HG03575 (cell line): ENCODE measurements at regions not wholly inside any gene's neighbourhood (a gene's known extent, or its start where the extent isn't known, plus 50 kb on each side); places are given as distances from the start of the nearest gene placed in this dataset.
A peak's percentile ranks its signal among the peaks of the same experiment; 100 is the strongest.

Experiments
- ATAC-seq: cut with Tn5 transposase; IDR thresholded peaks from one replicate; pipeline ENCODE4 v1.9.1; 2021; ENCODE audit not compliant: unreplicated experiment, insufficient number of reproducible peaks, low FRiP score; ENCODE audit errors: extremely low read depth

DNA sequence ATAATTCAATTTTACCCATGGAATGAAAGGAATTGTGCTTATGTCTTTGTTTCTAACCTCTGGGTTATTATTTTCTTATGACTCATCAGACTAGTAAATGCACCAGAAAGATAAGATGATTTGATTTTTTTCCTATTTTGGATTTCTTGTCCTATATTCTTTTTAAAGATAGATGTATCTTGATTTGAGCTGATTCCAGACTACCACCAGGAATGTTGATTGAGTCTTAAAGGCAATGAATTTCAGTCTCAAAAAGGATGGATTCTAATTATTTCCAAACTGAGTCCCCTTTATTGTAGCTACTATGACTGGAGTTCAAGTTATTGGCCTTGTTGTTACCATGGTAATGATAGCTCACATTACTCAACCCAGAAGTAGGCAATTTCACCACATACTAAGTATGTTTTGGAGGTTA lies 95.8 kb upstream of the RGS4 start:
- ATAC-seq = no peak

GRCh38 chr1:162972773-162973172 lies 96.4 kb upstream of the RGS4 start:
- no peak for ATAC-seq

DNA sequence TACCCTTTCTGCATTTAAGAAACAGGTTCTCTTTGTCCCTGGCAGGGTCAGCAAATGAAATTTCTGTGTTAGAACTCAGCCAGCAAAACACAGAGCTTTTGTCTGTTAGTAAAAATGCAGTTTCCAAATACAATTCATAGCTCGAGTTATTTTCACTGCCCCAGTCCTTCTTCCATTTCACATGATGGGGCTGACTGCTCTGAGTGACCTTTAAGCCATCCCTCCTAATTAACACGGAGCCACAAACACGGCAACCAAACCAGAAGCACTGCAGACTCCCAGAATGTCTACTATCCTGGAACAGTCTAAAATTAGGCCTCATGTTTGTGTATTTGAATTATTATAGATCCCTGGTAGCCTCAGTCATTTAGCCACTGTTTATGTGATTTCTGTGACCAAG lies 99.1 kb upstream of the RGS4 start:
- ATAC-seq = no peak

GRCh38 chr1:162966613-162967012 lies 102.5 kb upstream of the RGS4 start:
- no peak for ATAC-seq

- no peak for ATAC-seq
Measured at GRCh38 chr1:162964901-162965300, 103.9 kb upstream of the CCDC190 start.

DNA sequence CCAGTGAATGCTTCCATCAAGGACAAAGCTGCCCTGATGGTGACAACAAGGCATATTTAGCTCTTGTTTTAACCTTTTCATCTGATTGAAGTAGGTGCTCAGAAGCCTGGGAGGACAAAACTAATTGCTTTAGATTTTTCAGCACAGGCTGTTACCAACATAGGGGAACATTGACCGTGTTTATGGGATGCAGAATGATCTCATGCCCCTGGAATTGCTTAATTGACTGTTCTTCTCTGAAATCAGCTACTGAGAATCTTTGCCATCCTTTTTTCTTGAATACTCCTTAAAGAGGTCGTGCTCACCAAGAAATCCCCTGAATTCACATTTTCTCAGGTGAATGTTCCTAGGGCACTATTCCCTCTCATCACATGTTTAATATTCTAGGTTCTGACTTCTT lies 95.9 kb upstream of the CCDC190 start:
- no peak for ATAC-seq

DNA sequence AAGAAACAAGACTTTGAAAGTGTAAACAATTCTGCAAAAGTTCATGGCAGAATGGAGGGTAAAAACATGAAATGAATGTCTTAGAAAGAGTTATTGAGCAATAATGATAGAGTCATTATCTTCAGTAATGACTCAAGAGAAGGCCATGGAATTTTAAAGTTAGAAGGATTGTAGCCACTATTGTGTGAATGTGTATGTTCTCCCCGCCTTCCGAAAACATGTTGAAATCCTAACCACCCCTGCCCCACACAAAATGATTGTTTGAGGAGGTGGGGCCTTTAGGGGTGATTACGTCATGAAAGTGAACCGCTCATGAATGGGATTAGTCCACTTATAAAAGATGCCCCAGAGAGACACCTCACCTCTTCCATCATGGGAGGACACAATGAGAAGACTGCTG lies 93.8 kb upstream of the CCDC190 start:
- ATAC-seq = no peak

- ATAC-seq = no peak
Measured at GRCh38 chr1:162952956-162953355, 92.0 kb upstream of the CCDC190 start.

DNA sequence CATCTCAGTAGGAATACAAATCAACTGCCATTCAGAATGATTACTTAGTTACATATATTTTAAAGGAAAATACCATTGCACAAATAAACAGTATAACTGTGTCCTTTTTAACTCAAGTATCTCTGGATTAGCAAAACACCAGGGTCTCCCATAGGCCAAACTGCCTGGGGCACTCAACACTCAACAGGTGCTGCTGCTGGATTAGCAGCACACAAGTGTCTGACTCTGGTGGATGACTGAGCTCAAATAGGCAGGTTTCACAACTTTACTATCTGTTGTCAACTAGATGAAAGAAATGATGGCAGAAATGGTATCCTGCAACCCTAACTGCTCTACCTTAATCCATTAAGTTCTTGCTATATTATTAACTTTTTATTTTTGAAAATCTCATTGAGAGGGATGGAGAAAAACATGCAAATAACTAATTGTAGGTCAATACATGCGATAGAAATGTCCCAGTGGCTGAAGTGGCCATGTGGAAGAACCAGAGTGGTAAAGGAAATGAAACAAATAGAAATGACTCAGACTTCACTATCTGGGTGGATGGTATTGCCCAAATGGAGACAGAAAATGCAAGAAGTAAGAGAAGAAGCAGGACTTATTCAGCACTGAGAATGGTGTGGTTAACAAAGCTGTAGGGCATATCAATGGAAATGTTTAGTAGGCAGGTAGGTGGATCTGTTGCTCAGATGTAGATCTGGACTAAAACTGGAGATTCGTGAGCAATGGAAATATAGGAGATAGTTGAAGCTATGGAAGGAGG lies 90.8 kb upstream of the CCDC190 start:
- ATAC-seq = peak; percentile 89

- no peak for ATAC-seq
Measured at GRCh38 chr1:162950187-162950586, 89.2 kb upstream of the CCDC190 start.

GRCh38 chr1:162946701-162947100 lies 85.7 kb upstream of the CCDC190 start:
- no peak for ATAC-seq

GRCh38 chr1:162944974-162945674 lies 84.1 kb upstream of the CCDC190 start:
- no peak for ATAC-seq

DNA sequence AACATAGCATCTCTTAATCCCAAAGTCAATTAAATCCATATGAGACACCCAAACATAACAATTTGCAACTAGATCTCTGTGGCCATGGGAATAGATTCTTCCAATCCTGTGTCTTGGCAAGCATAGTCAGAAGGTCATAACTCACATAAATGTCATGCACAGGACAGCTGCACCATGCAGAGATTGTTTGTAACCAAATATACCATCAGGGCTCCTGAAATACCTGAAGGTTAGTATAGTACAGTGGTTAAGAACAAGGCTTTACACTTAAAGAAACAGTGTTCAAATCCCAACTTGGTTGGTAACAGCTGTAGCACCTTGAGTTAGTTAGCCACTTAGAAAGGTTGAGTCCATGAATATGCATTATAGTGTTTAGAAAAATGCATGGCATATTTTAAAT lies 82.6 kb upstream of the CCDC190 start:
- no peak for ATAC-seq

- ATAC-seq = no peak
Measured at GRCh38 chr1:162942916-162943559, 82.1 kb upstream of the CCDC190 start.

DNA sequence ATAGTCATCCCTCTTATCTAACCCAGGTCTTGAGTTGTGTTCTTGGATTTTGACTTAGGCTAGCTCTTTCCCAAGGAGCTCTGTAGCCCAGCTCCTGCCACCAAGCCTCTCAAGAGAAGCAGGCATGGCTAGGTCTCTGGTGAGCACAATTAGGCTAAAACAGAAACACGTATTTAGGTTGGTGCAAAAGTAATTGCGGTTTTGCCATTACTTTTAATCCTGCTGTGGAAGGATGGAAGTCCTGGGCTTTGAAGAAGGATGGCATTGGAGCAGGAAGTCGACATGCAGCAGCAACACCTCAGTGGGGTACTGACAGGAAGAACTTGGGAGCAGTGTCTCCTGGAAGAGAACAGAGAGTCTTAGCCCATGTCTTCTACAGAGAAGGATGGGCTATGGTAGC lies 80.0 kb upstream of the CCDC190 start:
- no peak for ATAC-seq

GRCh38 chr1:162939035-162939434 lies 78.1 kb upstream of the CCDC190 start:
- ATAC-seq = no peak

DNA sequence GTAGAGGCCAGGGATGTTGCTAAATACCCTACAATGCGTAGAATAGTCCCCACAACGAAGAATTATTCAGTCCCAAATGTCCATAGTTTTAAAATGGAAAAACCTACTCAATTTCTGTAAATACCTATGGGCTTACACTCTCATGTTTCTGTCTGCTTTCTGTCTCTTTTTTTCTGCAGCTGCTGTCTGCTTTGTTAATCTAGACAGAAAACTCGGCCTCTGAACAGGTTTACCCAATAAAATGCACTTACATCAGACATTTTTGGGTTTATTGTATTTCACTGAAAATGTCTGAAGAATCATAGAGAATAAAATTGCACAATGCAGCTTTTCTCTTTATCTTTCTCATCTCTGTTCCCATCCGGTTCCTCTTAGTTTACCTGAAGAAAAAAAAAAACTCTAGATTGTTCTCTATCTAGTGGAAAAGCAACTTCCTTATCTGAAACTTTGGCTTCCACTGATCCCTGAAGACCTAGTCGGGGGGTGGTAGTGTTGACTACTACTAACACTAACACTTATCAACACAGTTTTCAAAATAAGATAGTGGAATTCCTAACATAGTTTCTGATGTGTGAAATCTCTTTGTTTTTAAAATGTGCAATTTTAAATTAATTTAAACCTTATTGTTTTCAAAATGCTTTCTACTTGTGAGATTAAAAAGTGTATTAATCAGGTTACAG lies 76.9 kb upstream of the CCDC190 start:
- no peak for ATAC-seq

GRCh38 chr1:162930976-162931560 lies 70.1 kb upstream of the CCDC190 start:
- ATAC-seq = no peak

- ATAC-seq = no peak
Measured at GRCh38 chr1:162930532-162930931, 69.6 kb upstream of the CCDC190 start.
